Subcutaneous abdominal adipose tissue (tissue), 5 donors: ENCODE measurements at regions not wholly inside any gene's neighbourhood (a gene's known extent, or its start where the extent isn't known, plus 50 kb on each side); places are given as distances from the start of the nearest gene placed in this dataset.
A peak's percentile ranks its signal among the peaks of the same experiment; 100 is the strongest.

Experiments
- H3K27ac ChIP-seq: one replicate; pipeline ENCODE4 v1.7.0; 2013; ENCODE audit warnings: low read depth, mild to moderate bottlenecking, inconsistent platforms, low read length, moderate library complexity
- H3K27me3 ChIP-seq, 5 donors: one replicate each; pipeline ENCODE4 v1.7.0; 2013; ENCODE audit warnings: low read length in 5 of 5, inconsistent platforms in 1 of 5; ENCODE audit not compliant: control insufficient read depth in 5 of 5, insufficient read depth in 4 of 5
- H3K36me3 ChIP-seq, 5 donors: one replicate each; pipeline ENCODE4 v1.7.0; 2013; ENCODE audit warnings: low read length in 5 of 5; ENCODE audit not compliant: control insufficient read depth in 5 of 5, insufficient read depth in 5 of 5
- H3K4me1 ChIP-seq, 5 donors: one replicate each; pipeline ENCODE4 v1.7.0; 2013; ENCODE audit warnings: low read length in 5 of 5, mild to moderate bottlenecking in 3 of 5, moderate library complexity in 1 of 5; ENCODE audit not compliant: control insufficient read depth in 5 of 5, insufficient read depth in 5 of 5
- H3K4me3 ChIP-seq, 5 donors: one replicate each; pipeline ENCODE4 v1.7.0; 2013; ENCODE audit warnings: low read length in 5 of 5, low read depth in 1 of 5
- H3K9ac ChIP-seq, 5 donors: one replicate each; pipeline ENCODE4 v1.7.0; 2013; ENCODE audit warnings: low read length in 5 of 5, mild to moderate bottlenecking in 4 of 5, moderate library complexity in 3 of 5
- H3K9me3 ChIP-seq, 5 donors: one replicate each; pipeline ENCODE4 v1.7.0; 2013; ENCODE audit warnings: low read length in 5 of 5; ENCODE audit not compliant: control insufficient read depth in 5 of 5
- donor health status: healthy.
- donor health status: healthy.
- donor health status: healthy.
- donor health status: healthy.
- donor health status: healthy.

DNA sequence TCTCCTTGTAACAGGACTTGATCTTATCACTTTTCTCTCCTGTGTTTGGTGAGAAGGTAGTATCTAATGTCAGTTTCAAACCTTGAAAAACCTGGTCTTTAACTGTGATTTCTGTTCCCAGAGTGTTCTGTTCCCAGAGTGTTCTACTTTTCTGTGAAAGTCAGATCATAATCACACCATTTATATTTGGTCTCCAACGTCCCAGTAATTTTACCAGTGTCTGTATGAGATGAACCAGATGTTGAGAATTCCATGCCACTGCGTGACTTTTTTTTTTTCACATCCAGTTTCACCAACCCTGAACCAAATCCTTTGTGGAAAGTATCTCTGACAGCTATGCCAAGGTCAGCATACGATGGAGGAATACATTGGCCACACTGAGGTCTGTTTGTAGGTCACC, 365.2 kb downstream of the USP25 start:
- Histone ChIP-seq H3K27ac (no peak overlapping the region), H3K4me3 (no peak overlapping the region), H3K9me3 (no peaks in the 10 kb centered on the region), H3K9ac (no peak overlapping the region), H3K36me3 (no peaks in the 10 kb centered on the region), H3K4me1 (no peaks in the 10 kb centered on the region), H3K27me3 (no peaks in the 10 kb centered on the region)

DNA sequence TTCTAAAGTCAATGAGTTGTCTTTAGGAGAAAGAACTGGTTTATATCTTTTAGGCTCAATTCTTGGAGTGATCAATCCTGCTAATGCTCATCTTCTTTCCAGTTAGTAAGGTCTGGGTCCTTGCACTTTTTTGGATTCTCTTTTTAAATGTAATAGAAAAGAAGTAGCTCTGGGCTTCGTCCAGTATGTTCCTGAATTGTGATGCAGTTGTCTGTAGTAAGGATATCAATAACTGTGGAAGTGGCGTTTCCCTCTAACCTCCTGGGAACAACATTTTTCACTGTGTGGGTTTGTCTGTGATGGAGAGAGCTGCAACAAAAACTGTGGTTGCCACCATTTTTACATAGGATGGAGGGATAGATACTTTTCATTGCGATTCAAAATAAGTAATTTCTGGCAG, 367.2 kb downstream of the USP25 start:
- Histone ChIP-seq H3K36me3 (no peaks in the 10 kb centered on the region), H3K9me3 (no peaks in the 10 kb centered on the region), H3K9ac (no peak overlapping the region), H3K4me3 (no peak overlapping the region), H3K27ac (no peak overlapping the region), H3K4me1 (no peaks in the 10 kb centered on the region), H3K27me3 (no peaks in the 10 kb centered on the region)

DNA sequence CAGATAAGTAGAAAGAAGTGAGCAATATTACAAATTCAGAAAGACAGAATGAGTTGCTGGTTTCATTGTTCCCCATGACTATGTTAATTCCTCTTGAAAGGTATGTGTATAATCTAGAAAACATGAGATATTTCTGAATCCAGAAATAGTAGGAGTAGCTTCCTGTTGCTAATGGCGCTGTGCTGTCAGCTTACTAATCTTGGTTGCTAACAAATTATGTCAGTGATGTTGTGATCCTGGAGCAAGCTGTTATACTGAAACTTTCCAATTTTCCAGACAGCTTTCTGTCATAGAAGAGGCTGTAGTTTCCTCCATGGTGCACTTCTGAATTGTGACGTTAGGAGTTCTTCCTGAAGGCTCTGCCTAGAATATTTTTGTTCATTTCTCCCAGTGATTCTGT, 372.3 kb downstream of the USP25 start:
- Histone ChIP-seq H3K36me3 (no peaks in the 10 kb centered on the region), H3K4me3 (no peak overlapping the region), H3K27ac (no peak overlapping the region), H3K27me3 (no peaks in the 10 kb centered on the region), H3K4me1 (no peaks in the 10 kb centered on the region), H3K9me3 (no peaks in the 10 kb centered on the region), H3K9ac (no peak overlapping the region)

DNA sequence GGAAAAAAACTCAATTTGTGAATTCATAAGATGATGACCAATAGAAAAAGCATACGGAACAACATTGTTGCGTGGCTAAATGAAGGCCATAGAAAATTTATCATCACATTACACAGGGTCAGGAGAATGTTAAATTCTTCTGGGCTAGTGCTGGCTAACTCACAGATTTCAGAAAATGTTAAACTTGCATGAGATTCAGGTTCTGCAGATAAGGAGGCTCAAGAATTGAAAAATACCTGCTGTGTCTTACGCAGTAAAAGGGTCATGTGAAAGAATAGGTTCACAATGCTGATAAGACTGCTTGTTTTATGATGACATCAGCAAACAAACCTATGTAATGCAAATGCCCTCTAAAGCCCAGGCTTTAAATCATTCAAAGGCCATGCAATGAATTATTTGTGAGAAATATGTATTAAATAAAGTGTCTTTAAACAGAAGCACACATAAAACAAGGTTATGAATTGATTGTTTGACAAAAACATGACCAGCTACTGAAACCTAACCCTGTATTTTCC, 378.8 kb downstream of the USP25 start:
- Histone ChIP-seq H3K27ac (no peak overlapping the region), H3K9ac (no peak overlapping the region), H3K36me3 (no peaks in the 10 kb centered on the region), H3K27me3 (no peaks in the 10 kb centered on the region), H3K4me3 (no peak overlapping the region), H3K4me1 (peaks cover 0 to 7% (median 0%) of the 10 kb centered on the region in 5 donors), H3K9me3 (no peaks in the 10 kb centered on the region)

DNA sequence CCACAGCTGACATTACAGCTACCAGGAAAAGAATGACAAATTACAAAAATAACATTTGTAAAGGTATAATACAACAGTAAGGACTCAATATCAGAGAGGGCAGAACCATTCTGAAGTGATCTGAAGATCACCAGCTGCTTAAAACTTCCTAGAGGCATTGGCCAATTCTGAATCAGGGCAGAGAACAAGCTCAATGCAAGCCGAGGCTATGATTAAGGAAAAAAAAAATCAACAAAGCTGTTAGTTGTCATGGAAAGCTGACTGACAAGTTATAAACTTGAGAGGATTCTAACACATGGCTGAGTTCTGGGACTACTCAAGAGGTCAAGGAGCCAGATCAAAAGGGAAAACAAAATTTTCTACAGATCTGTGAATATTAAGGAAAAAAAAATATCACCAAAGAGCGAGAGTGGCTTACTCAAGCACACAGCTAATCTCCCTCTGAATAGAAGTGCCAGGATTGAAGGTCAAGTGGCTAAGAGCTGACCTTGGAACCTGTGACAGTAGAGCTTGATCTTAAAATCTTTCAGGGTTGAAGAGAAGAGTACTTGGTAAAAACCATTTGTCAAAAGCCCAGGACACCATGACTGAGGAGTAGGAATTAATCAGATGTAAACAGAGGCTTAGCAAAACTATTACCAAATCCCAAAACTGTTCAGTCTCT, 383.4 kb downstream of the USP25 start:
- no peaks in the 10 kb centered on the region for H3K27me3 ChIP-seq
- H3K9me3 ChIP-seq = no peaks in the 10 kb centered on the region
- peaks cover 0 to 19% (median 4%) of the 10 kb centered on the region in 5 donors for H3K4me1 ChIP-seq
- H3K27ac ChIP-seq = peak overlapping the region; percentile 80
- H3K4me3 ChIP-seq = no peak overlapping the region
- H3K36me3 ChIP-seq = no peaks in the 10 kb centered on the region
- peak overlapping the region in 1 of 5 donors; percentile 32 for H3K9ac ChIP-seq

DNA sequence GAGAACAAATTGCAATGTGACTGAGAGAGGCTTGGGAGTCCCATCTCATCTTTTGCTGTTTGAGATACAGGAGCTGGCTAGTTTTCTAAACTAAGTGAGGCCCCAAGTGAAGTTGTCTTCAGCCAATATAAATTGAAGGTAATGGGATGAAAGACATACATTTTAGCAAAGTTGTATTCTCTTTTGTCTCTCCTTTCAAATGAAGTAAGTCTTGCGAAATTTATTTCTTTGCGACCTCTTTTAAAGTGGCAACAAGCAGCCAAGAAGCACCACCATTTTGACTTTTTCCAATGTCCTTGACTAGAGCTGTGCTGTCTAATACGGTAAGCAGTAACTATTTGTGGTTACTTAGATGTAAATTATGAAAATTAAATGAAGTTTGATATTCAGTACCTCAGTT, 385.7 kb downstream of the USP25 start:
- H3K9ac ChIP-seq = no peak overlapping the region
- H3K4me3 ChIP-seq = no peak overlapping the region
- H3K27ac ChIP-seq = peak overlapping the region; percentile 74
- H3K27me3 ChIP-seq = no peaks in the 10 kb centered on the region
- H3K36me3 ChIP-seq = no peaks in the 10 kb centered on the region
- H3K4me1 ChIP-seq = peaks cover 0 to 19% (median 6%) of the 10 kb centered on the region in 5 donors
- no peaks in the 10 kb centered on the region for H3K9me3 ChIP-seq

- no peak overlapping the region for H3K9ac ChIP-seq
- H3K27ac ChIP-seq = peak overlapping the region; percentile 74
- H3K4me3 ChIP-seq = no peak overlapping the region
- no peaks in the 10 kb centered on the region for H3K27me3 ChIP-seq
- no peaks in the 10 kb centered on the region for H3K36me3 ChIP-seq
- peaks cover 0 to 19% (median 6%) of the 10 kb centered on the region in 5 donors for H3K4me1 ChIP-seq
- H3K9me3 ChIP-seq = no peaks in the 10 kb centered on the region
Observed at GRCh38 chr21:16116069-16116468, 386.3 kb downstream of the USP25 start.

DNA sequence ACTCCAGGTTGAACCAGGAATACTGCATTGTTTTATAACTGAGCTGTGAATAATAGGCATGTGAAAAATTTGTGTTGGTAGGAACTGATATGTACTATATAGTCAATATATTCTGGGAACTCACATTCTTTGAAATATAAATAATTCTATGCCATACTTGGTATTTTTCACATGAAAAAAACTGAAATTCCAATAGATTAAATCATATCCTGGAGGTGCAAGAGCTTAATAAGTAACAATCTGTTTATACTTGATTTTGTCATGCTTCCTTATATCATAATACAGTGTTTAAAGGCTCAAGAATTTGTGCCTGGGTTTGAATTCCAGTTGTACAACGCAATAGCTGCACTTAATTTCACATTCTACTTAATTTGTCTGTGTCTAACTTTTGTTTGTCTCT, 387.0 kb downstream of the USP25 start:
- no peaks in the 10 kb centered on the region for H3K9me3 ChIP-seq
- H3K27ac ChIP-seq = peak overlapping the region; percentile 74
- H3K27me3 ChIP-seq = no peaks in the 10 kb centered on the region
- peaks cover 0 to 19% (median 6%) of the 10 kb centered on the region in 5 donors for H3K4me1 ChIP-seq
- no peaks in the 10 kb centered on the region for H3K36me3 ChIP-seq
- peak overlapping the region in 1 of 5 donors; percentile 9 for H3K4me3 ChIP-seq
- H3K9ac ChIP-seq = no peak overlapping the region

GRCh38 chr21:16117331-16117730, 387.5 kb downstream of the USP25 start:
- Histone ChIP-seq H3K27me3 (no peaks in the 10 kb centered on the region), H3K4me3 (peak overlapping the region in 3 of 5 donors; percentile 9 to 53 (median 17)), H3K36me3 (no peaks in the 10 kb centered on the region), H3K9me3 (no peaks in the 10 kb centered on the region), H3K9ac (peak overlapping the region in 1 of 5 donors; percentile 52), H3K27ac (peak overlapping the region; percentile 74), H3K4me1 (peaks cover 0 to 19% (median 6%) of the 10 kb centered on the region in 5 donors)

DNA sequence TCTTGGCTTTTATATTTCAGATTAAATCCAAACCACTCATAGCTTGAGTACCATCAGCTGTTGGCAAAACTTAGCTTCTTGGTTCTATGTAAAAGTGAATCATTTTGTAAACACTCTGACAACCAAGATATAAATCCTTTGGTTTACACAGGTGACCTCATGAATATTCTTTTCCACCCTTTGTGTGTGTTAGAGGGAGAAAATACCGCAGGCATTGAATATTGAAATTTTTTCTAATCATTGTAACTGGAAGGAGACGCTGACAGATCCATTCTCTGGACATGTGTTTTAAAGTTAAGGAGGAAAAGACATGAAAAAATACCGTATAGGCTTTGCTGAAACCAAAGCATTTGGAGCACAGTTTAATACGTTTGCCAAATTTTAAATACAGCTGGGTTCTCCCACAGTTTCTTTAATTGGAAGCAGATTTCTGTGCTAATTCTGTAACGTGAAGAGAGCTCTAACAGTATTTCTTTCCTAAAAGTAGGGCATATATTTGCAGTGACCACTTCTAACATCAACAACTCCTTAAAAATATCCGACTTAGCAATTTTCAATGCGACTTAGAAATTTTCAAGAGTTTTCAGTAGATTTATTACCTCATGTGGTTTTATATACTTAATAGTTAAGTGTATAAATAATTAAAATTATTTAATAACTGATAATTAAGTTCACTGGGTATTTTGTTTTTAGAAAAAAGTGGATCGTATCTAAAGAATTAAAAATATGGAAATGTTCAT, 388.2 kb downstream of the USP25 start:
- Histone ChIP-seq H3K4me3 (peak overlapping the region in 4 of 5 donors; percentile 9 to 54 (median 40)), H3K27ac (peak overlapping the region; percentile 74), H3K9me3 (peaks cover 0 to 2% (median 0%) of the 10 kb centered on the region in 5 donors), H3K9ac (peak overlapping the region in 2 of 5 donors; percentile 40 to 52), H3K4me1 (peaks cover 0 to 17% (median 6%) of the 10 kb centered on the region in 5 donors), H3K27me3 (no peaks in the 10 kb centered on the region), H3K36me3 (no peaks in the 10 kb centered on the region)
